MM.1S (cell line): ENCODE measurements at regions not wholly inside any gene's neighbourhood (a gene's known extent, or its start where the extent isn't known, plus 50 kb on each side); places are given as distances from the start of the nearest gene placed in this dataset.

Source experiments
- EZH2phosphoT487 ChIP-seq: fragments of 300-600 bp; sonication (generic); IDR thresholded peaks from 2 replicates; pipeline ENCODE4 v1.6.1; 2018; ENCODE audit warnings: antibody characterized with exemption, low read length
- TF ChIP-seq, protein P1 (sequence below): fragments of 300-600 bp; sonication (generic); IDR thresholded peaks from 2 replicates; pipeline ENCODE4 v1.5.1; 2016; ENCODE audit warnings: antibody characterized with exemption, low read length, mixed read lengths

DNA sequence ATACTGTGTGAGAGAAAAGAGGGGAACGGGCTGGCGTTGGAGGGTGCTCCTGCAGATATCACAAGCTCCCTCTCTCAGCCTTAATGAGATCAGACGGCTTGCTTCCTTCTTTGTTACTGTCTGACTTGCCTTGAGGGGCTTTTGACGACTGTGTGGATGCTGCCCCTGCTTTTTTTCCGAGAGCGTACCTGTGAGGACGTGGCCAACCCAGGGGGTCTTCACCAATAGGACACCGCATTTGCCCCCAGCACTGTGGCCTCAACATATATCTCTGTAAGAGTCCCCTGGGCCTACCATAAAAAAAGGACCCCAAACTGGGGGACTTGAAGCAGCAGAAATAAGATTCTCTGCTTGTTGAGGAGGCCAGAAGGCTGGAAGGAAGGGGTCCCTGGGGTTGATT, 143.9 kb downstream of the SHOX start:
- TF ChIP-seq, protein P1, sequence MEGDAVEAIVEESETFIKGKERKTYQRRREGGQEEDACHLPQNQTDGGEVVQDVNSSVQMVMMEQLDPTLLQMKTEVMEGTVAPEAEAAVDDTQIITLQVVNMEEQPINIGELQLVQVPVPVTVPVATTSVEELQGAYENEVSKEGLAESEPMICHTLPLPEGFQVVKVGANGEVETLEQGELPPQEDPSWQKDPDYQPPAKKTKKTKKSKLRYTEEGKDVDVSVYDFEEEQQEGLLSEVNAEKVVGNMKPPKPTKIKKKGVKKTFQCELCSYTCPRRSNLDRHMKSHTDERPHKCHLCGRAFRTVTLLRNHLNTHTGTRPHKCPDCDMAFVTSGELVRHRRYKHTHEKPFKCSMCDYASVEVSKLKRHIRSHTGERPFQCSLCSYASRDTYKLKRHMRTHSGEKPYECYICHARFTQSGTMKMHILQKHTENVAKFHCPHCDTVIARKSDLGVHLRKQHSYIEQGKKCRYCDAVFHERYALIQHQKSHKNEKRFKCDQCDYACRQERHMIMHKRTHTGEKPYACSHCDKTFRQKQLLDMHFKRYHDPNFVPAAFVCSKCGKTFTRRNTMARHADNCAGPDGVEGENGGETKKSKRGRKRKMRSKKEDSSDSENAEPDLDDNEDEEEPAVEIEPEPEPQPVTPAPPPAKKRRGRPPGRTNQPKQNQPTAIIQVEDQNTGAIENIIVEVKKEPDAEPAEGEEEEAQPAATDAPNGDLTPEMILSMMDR = no peak
- no peak for TF ChIP-seq EZH2phosphoT487
